ENCODE measurements at regions not wholly inside any gene's neighbourhood (a gene's known extent, or its start where the extent isn't known, plus 50 kb on each side); places are given as distances from the start of the nearest gene placed in this dataset.

DNA sequence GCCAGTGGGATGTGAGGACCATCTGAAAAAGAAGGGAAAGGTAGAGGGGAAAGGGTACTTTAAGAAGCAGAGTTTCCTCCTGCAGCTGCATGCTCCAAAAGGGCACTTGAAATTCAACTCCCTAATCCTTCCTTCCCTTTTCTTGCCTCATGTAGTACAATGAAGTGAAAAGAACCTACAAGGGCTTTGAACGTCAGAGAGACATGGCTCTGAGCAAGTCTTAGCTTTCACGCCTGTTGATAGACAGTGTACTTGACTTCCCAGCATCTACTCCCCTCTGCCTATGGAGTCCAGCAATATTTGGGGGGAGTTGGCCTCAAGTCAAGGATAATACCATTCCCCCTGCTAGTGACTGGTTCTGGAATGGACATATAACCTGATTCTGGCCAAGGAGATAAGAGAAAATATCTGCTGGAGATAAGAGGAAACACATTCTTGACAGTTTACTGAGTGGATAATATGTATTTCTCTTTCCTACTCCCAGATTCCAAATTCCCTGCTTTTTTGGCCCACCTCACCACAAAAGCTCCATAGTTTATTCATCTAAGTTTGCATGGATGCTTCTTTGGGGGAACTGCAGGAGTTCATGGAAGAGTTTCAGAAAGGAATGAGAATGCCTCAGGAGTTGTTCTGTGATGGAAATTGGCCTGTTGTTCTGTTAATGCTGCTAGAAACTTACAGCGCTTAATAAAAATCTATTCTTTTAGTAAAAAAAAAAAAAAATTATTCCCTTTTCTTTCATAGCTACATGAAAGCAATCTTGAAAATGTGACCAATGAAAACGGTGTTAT, 193.0 kb upstream of the TPM1 start:
- no peak overlapping the region for H3K27ac ChIP-seq
- H3K4me3 ChIP-seq, result no peak overlapping the region
- TF ChIP-seq POLR2AphosphoS5 (IDR thresholded peaks at IDR 0.05; ENCODE audit: insufficient read depth in 1 of 2, low read depth in 1 of 2), result no peak
- TF ChIP-seq, protein P1, sequence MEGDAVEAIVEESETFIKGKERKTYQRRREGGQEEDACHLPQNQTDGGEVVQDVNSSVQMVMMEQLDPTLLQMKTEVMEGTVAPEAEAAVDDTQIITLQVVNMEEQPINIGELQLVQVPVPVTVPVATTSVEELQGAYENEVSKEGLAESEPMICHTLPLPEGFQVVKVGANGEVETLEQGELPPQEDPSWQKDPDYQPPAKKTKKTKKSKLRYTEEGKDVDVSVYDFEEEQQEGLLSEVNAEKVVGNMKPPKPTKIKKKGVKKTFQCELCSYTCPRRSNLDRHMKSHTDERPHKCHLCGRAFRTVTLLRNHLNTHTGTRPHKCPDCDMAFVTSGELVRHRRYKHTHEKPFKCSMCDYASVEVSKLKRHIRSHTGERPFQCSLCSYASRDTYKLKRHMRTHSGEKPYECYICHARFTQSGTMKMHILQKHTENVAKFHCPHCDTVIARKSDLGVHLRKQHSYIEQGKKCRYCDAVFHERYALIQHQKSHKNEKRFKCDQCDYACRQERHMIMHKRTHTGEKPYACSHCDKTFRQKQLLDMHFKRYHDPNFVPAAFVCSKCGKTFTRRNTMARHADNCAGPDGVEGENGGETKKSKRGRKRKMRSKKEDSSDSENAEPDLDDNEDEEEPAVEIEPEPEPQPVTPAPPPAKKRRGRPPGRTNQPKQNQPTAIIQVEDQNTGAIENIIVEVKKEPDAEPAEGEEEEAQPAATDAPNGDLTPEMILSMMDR (IDR thresholded peaks at IDR 0.05), result no peak
- no peak for TF ChIP-seq POLR2A (IDR thresholded peaks at IDR 0.05)
- H3K4me1 ChIP-seq, result peaks cover 9% of the 10 kb centered on the region
- H3K9me3 ChIP-seq, result no peaks in the 10 kb centered on the region
- H3K36me3 ChIP-seq, result no peaks in the 10 kb centered on the region
- no peaks in the 10 kb centered on the region for H3K27me3 ChIP-seq
- intact Hi-C loops (cut with DNase I), result loop anchor here (5.0 kb wide), 1 partner anchor 243 kb away; no protein-coding TSS in a partner anchor
- DNase-seq (ENCODE audit: extremely low spot score in 2 of 2), result no peak

DNA sequence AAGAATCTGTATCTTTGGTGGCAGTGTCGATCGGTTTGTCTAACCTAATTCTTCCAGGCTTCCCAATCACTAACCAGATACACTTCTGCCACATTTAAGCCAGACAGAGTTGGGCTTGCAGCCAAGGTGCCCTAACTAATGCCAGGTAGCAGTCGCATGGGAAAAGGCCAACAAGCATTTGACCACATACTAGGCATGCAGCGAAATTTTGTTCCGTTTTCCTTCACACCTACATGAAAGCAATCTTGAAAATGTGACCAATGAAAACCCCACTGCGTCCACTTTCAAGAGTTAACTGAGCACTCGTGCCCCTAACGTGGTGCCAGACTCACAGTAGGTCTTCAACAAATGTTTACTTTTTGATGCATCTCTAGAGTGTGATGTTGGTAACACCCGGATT, 192.2 kb upstream of the TPM1 start:
- Histone ChIP-seq H3K27me3 (no peaks in the 10 kb centered on the region), H3K4me1 (peaks cover 9% of the 10 kb centered on the region), H3K4me3 (no peak overlapping the region), H3K27ac (no peak overlapping the region), H3K9me3 (no peaks in the 10 kb centered on the region), H3K36me3 (no peaks in the 10 kb centered on the region)
- TF ChIP-seq, protein P1 (IDR thresholded peaks at IDR 0.05), result no peak
- no peak for TF ChIP-seq POLR2AphosphoS5 (IDR thresholded peaks at IDR 0.05; ENCODE audit: insufficient read depth in 1 of 2, low read depth in 1 of 2)
- TF ChIP-seq POLR2A (IDR thresholded peaks at IDR 0.05), result no peak
- DNase-seq (ENCODE audit: extremely low spot score in 2 of 2), result no peak
- intact Hi-C loops (cut with DNase I), result no loop called here

DNA sequence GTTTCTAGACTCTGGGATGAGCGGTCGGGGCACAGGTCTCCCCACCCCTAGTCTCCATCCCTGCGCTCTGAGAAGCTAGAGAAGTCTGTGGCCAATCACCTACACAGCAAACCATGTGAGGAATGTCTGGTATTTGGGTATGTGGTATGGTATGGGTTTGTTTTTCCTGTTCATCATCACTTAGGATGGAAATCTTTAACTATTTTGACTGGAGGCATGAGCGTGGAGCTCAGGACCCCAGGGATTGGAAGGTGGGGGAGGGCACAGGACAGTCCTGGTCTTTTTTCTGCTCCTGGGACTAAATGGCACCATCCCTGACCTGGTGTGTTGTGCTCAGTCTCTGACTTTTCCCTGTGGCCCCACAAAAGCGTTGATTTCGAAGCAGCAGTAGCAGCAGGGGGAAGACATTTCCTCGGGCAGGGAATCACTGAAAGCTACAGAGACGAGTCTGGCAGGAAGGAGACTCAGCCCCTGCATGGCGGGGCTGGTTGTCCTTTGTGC, 191.7 kb upstream of the TPM1 start:
- no peak for DNase-seq (ENCODE audit: extremely low spot score in 2 of 2)
- Histone ChIP-seq H3K4me3 (no peak overlapping the region), H3K4me1 (peaks cover 9% of the 10 kb centered on the region), H3K9me3 (no peaks in the 10 kb centered on the region), H3K27ac (no peak overlapping the region), H3K36me3 (no peaks in the 10 kb centered on the region), H3K27me3 (no peaks in the 10 kb centered on the region)
- intact Hi-C loops (cut with DNase I), result no loop called here
- TF ChIP-seq POLR2AphosphoS5 (IDR thresholded peaks at IDR 0.05; ENCODE audit: insufficient read depth in 1 of 2, low read depth in 1 of 2) (no peak), POLR2A (IDR thresholded peaks at IDR 0.05) (no peak)
- TF ChIP-seq, protein P1 (IDR thresholded peaks at IDR 0.05), result no peak

DNA sequence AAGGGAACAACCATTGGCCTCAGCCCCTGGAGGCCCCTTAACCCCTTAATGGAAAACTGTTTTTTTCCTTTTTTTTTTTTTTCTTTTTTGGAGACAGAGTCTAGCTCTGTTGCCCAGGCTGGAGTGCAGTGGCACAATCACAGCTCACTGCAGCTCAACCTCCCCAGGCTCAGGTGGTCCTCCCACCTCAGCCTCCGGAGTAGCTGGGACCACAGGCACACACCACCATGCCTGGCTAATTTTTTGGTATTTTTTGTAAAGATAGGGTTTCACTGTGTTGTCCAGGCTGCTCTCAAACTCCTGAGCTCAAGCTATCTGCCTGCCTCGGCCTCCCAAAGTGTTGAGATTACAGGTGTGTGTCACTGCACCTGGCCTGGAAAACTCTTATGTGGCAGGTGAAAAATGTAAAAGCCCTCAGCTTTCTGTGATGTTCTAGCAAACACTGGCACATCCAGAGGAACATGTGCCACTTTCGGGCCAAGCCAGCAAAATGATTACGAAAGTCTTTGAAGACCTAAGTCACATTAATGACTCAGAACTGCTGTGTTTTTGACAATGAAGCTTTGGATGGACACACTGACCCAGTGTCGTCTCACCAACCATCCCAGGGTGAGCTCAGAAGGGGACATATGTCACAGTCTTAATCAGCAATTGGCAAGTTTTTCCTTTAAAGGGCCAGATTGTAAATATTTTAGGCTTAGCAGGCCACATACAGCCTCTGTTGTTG, 189.3 kb upstream of the TPM1 start:
- DNase-seq (ENCODE audit: extremely low spot score in 2 of 2), result no peak
- Histone ChIP-seq H3K36me3 (no peaks in the 10 kb centered on the region), H3K9me3 (no peaks in the 10 kb centered on the region), H3K4me3 (no peak overlapping the region), H3K4me1 (peaks cover 9% of the 10 kb centered on the region), H3K27ac (no peak overlapping the region), H3K27me3 (no peaks in the 10 kb centered on the region)
- TF ChIP-seq POLR2AphosphoS5 (IDR thresholded peaks at IDR 0.05; ENCODE audit: insufficient read depth in 1 of 2, low read depth in 1 of 2), result no peak
- intact Hi-C loops (cut with DNase I), result no loop called here

DNA sequence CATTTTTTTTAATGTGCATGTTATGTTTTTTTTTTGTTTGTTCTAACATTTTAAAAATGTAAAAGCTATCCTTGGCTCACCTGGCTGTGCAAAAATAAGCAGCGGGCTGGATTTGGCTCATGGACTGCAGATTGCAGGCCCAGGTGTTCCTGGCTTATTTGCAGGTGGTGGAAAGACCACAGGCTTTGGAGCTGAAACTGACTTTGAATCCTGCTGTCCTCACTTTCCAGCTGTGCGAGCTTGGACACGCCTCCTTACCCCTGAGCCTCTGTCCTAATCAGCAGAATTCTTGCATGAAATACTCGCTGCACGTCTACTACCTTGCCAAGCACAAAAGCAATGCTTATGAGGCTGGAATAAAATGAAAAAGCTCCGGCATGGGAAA, 188.7 kb upstream of the TPM1 start:
- DNase-seq (ENCODE audit: extremely low spot score in 2 of 2), result no peak
- no peaks in the 10 kb centered on the region for H3K9me3 ChIP-seq
- H3K4me1 ChIP-seq, result peaks cover 5% of the 10 kb centered on the region
- intact Hi-C loops (cut with DNase I), result no loop called here
- TF ChIP-seq, protein P1 (IDR thresholded peaks at IDR 0.05), result no peak
- TF ChIP-seq POLR2AphosphoS5 (IDR thresholded peaks at IDR 0.05; ENCODE audit: insufficient read depth in 1 of 2, low read depth in 1 of 2), result no peak
- no peak for TF ChIP-seq POLR2A (IDR thresholded peaks at IDR 0.05)
- no peak overlapping the region for H3K4me3 ChIP-seq
- H3K27ac ChIP-seq, result no peak overlapping the region
- H3K27me3 ChIP-seq, result no peaks in the 10 kb centered on the region
- no peaks in the 10 kb centered on the region for H3K36me3 ChIP-seq
